Esophagus squamous epithelium (tissue), 4 donors: ENCODE measurements at regions not wholly inside any gene's neighbourhood (a gene's known extent, or its start where the extent isn't known, plus 50 kb on each side); places are given as distances from the start of the nearest gene placed in this dataset.

Experiments used
- POLR2A ChIP-seq, 4 donors: fragments of 450-650 bp; IDR thresholded peaks; one replicate each; pipeline ENCODE4 v1.6.1; 2017; ENCODE audit warnings: antibody characterized with exemption in 4 of 4, mild to moderate bottlenecking in 4 of 4, moderate library complexity in 3 of 4
- TF ChIP-seq, protein P1 (sequence below), 6 experiments: fragments of 450-650 bp in 4 of 6; fragments of 200-600 bp in 2 of 6; sonication (generic) in 2 of 6; IDR thresholded peaks; one replicate each; pipeline ENCODE4 v1.5.1; 2016 to 2019; ENCODE audit warnings: antibody characterized with exemption in 6 of 6, mild to moderate bottlenecking in 4 of 6, moderate library complexity in 4 of 6

DNA sequence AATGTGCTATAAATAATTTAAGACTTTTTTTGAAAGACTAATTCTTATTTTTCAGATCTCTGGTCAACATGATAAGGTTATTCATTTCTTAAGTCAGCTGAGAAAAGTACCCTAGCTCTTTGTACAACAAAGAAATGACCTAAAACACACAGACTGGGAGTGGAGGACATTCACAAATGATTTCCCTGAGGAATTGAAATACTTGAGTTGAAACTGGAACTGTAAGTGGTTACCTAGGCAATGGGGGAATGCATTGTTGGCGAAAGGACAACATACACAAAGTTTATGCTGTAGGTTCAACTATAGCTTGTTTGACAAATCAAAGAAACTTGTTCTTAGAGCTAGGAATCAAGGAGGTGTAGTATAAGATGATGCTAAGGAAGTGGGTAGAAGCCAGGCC lies 915.5 kb downstream of the FAT4 start:
- TF ChIP-seq, protein P1, sequence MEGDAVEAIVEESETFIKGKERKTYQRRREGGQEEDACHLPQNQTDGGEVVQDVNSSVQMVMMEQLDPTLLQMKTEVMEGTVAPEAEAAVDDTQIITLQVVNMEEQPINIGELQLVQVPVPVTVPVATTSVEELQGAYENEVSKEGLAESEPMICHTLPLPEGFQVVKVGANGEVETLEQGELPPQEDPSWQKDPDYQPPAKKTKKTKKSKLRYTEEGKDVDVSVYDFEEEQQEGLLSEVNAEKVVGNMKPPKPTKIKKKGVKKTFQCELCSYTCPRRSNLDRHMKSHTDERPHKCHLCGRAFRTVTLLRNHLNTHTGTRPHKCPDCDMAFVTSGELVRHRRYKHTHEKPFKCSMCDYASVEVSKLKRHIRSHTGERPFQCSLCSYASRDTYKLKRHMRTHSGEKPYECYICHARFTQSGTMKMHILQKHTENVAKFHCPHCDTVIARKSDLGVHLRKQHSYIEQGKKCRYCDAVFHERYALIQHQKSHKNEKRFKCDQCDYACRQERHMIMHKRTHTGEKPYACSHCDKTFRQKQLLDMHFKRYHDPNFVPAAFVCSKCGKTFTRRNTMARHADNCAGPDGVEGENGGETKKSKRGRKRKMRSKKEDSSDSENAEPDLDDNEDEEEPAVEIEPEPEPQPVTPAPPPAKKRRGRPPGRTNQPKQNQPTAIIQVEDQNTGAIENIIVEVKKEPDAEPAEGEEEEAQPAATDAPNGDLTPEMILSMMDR (IDR thresholded peaks at IDR 0.05) = no peak
- no peak for TF ChIP-seq POLR2A (IDR thresholded peaks at IDR 0.05)
